ENCODE measurements at regions not wholly inside any gene's neighbourhood (a gene's known extent, or its start where the extent isn't known, plus 50 kb on each side); places are given as distances from the start of the nearest gene placed in this dataset.

- no peak for TF ChIP-seq CTCF (IDR thresholded peaks at IDR 0.05)
- TF ChIP-seq MAX (IDR thresholded peaks at IDR 0.05; ENCODE audit: low read depth): no peak
- TF ChIP-seq EP300 (IDR thresholded peaks at IDR 0.05; ENCODE audit: borderline replicate concordance in 1 of 2, low read depth in 1 of 2, low read length in 1 of 2): no peak
- no peak for TF ChIP-seq REST (IDR thresholded peaks at IDR 0.05; ENCODE audit: low read depth, low read length)
- TF ChIP-seq GATA2 (CRISPR knock-in tag; IDR thresholded peaks at IDR 0.05): no peak
- TF ChIP-seq POLR2AphosphoS5 (IDR thresholded peaks at IDR 0.05; ENCODE audit: low read depth, low read length): no peak
- no peak for TF ChIP-seq EZH2phosphoT487 (IDR thresholded peaks at IDR 0.05; ENCODE audit: borderline replicate concordance, low read depth)
- no peak for TF ChIP-seq RAD21 (IDR thresholded peaks at IDR 0.05; ENCODE audit: low read length)
- TF ChIP-seq RFX5 (IDR thresholded peaks at IDR 0.05; ENCODE audit: low read length): no peak
- TF ChIP-seq GABPA (IDR thresholded peaks at IDR 0.05; ENCODE audit: low read depth): no peak
- no peak for TF ChIP-seq YY1 (IDR thresholded peaks at IDR 0.05; ENCODE audit: low read depth)
These were observed 143.4 kb downstream of the NR4A2 start for GRCh38 chr2:156189143-156189542.
